OCI-LY1 (cell line): ENCODE measurements at regions not wholly inside any gene's neighbourhood (a gene's known extent, or its start where the extent isn't known, plus 50 kb on each side); places are given as distances from the start of the nearest gene placed in this dataset.

ENCODE experiments used
- EZH2 ChIP-seq: fragments of 200-600 bp; sonication (generic), shearing (Covaris generic); IDR thresholded peaks from 2 replicates; pipeline ENCODE4 v1.8.0; 2017; ENCODE audit warnings: borderline replicate concordance, mixed run types, mild to moderate bottlenecking, antibody characterized with exemption, low read length, moderate library complexity, mixed read lengths
- TF ChIP-seq, protein P1 (sequence below): fragments of 200-600 bp; sonication (generic), shearing (Covaris generic); IDR thresholded peaks from 2 replicates; pipeline ENCODE4 v1.5.1; 2017; ENCODE audit warnings: mild to moderate bottlenecking, antibody characterized with exemption, low read length, moderate library complexity, mixed read lengths

DNA sequence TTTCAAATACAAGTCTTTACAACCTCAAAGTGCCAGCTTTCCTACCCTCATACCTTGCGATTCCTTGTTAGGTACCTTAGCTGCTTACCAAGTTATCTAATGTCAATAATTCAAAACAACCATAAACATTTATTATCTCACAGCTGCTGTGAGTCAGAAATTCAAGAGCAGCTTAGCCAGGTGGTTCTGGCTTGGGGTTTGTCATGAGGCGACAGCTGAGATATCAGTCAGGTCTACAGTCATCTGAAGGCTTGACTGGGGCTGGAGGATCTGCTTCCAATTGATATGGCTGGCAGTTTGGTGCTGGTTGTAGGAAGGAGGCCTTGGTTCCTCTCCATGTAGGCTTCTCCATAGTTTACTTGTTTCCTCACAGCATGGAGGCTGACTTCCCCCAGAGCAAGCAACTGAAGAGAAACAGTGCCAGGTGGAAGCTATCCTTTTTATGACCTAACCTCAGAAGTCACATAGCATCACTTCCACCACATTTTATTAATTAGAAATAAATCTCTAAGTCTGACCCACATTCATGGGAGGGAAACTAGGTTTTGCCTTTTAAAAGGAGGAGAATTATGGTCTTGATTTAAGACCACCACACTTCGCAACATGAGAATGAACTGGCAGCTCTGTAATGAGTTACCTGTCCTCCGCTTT is 103.3 kb upstream of the FGGY start:
- TF ChIP-seq, protein P1, sequence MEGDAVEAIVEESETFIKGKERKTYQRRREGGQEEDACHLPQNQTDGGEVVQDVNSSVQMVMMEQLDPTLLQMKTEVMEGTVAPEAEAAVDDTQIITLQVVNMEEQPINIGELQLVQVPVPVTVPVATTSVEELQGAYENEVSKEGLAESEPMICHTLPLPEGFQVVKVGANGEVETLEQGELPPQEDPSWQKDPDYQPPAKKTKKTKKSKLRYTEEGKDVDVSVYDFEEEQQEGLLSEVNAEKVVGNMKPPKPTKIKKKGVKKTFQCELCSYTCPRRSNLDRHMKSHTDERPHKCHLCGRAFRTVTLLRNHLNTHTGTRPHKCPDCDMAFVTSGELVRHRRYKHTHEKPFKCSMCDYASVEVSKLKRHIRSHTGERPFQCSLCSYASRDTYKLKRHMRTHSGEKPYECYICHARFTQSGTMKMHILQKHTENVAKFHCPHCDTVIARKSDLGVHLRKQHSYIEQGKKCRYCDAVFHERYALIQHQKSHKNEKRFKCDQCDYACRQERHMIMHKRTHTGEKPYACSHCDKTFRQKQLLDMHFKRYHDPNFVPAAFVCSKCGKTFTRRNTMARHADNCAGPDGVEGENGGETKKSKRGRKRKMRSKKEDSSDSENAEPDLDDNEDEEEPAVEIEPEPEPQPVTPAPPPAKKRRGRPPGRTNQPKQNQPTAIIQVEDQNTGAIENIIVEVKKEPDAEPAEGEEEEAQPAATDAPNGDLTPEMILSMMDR = no peak
- TF ChIP-seq EZH2 = no peak
